Heart right ventricle (tissue), 16 donors: ENCODE measurements at regions not wholly inside any gene's neighbourhood (a gene's known extent, or its start where the extent isn't known, plus 50 kb on each side); places are given as distances from the start of the nearest gene placed in this dataset.

Experiments
- ATAC-seq, 8 donors: fragments of 200-7000 bp; cut with Tn5 transposase; one replicate each; pipeline ENCODE4 v1.9.1; 2020; ENCODE audit warnings: mild to moderate bottlenecking in 8 of 8, moderate library complexity in 8 of 8, moderate number of reproducible peaks in 1 of 8
- DNase-seq, 2 donors: peaks; one replicate each; pipeline ENCODE4 v3.0.0-alpha.2; 2020
- H3K27ac ChIP-seq, 10 donors: fragments of 200-600 bp; sonication (generic) in 2 of 10; one replicate each; pipeline versions ENCODE4 v1.5.0 to v1.8.0; 2020 to 2022; ENCODE audit warnings: mild to moderate bottlenecking in 3 of 10
- H3K27me3 ChIP-seq, 7 donors: fragments of 200-600 bp; one replicate each; pipeline ENCODE4 v1.8.0; 2021 to 2022; ENCODE audit warnings: mild to moderate bottlenecking in 2 of 7
- H3K36me3 ChIP-seq, 9 donors: fragments of 200-600 bp; sonication (generic) in 1 of 9; one replicate each; pipeline versions ENCODE4 v1.5.0 to v1.8.0; 2020 to 2022; ENCODE audit warnings: mild to moderate bottlenecking in 2 of 9
- H3K4me1 ChIP-seq, 9 donors: fragments of 200-600 bp; sonication (generic) in 1 of 9; one replicate each; pipeline versions ENCODE4 v1.5.0 to v1.8.0; 2020 to 2022; ENCODE audit warnings: mild to moderate bottlenecking in 4 of 9
- H3K4me3 ChIP-seq, 10 donors: fragments of 200-600 bp; sonication (generic) in 2 of 10; one replicate each; pipeline versions ENCODE4 v1.5.0 to v1.8.0; 2020 to 2022; ENCODE audit warnings: mild to moderate bottlenecking in 7 of 10, moderate library complexity in 2 of 10
- H3K9me3 ChIP-seq, 11 donors: fragments of 200-600 bp in 10 of 11; sonication (generic) in 2 of 11; one replicate each; pipeline versions ENCODE4 v1.5.0 to v1.8.0; 2013 to 2022; ENCODE audit warnings: mild to moderate bottlenecking in 2 of 11, control low read depth in 1 of 11, moderate library complexity in 1 of 11
- CTCF ChIP-seq, 9 donors: fragments of 200-600 bp; sonication (generic) in 2 of 9; IDR thresholded peaks; one replicate each; pipeline versions ENCODE4 v1.5.0 to v1.8.0; 2021 to 2022; ENCODE audit warnings: antibody characterized with exemption in 9 of 9, mild to moderate bottlenecking in 5 of 9, moderate library complexity in 1 of 9
- WGBS, 2 donors: extraction: QIAGEN DNeasy Blood & Tissue Kit; methylation state at CpG; one replicate each; pipeline ENCODE4 v1.1.7; 2013; ENCODE audit warnings: inconsistent platforms in 1 of 2; 5-methylcytosine and 5-hydroxymethylcytosine counted together
- intact Hi-C, 10 donors: fragments of 100-400 bp; cut with DNase I; formaldehyde crosslinking; loops; one replicate each; pipeline versions ENCODE4 v1.11.1 to v1.14.2; 2022
- donor health status: Arrhythmogenic right ventricular cardiomyopathy.
- donor health status: ischemic (EF 13 %, LVEDD 7.1; RV severe dilation, severe dysfunction).
- donor health status: healthy with polysubstance abuse.
- donor health status: DM: no; HTN: yes; CAD: no.
- donor health status: DM: no; HTN: no; CAD: no.
- donor health status: ischemic (EF 25% LVEDD 6.9; RV normal size, moderate dysfunction).
- donor health status: ischemic (EF 25% LVEDD 5.7; RV mildly dilated, moderate dysfunction).
- donor health status: healthy.
- donor health status: DM: yes; HTN: yes; CAD: no.
- donor health status: Ischemic cardiomyopathy.
- donor health status: ischemic (EF 35%, LVEDD 5.7; RV mildly dilated, moderate dysfunction).
- donor health status: nonischemic (EF 11% LVEDD 7.7; RV severe dilation, severe dysfunction).
- donor health status: DM: yes; HTN: yes; CAD: no.
- donor health status: PGD.
- donor health status: ischemic (EF 29% LVEDD 5.4; RV normal size, mild dysfunction).
- donor health status: nonischemic (EF 23%, LVEDD 6.1; RV moderate dilation, normal function).

GRCh38 chr7:67547183-67547907 is 550.7 kb downstream of the TYW1 start:
- Histone ChIP-seq H3K27me3 (no peaks in the 10 kb centered on the region), H3K4me3 (no peak overlapping the region), H3K27ac (no peak overlapping the region), H3K9me3 (peaks cover 0 to 11% (median 0%) of the 10 kb centered on the region in 11 donors), H3K36me3 (no peaks in the 10 kb centered on the region), H3K4me1 (peaks cover 0 to 12% (median 0%) of the 10 kb centered on the region in 9 donors)
- no peak for TF ChIP-seq CTCF (IDR thresholded peaks at IDR 0.05)
- DNase-seq (no peak), ATAC-seq (no peak)
- intact Hi-C loops = no loop called here
- WGBS, 2 donors = 88 to 90% methylated on average over 7 of the region's 7 CpGs

GRCh38 chr7:67549126-67549525 is 552.5 kb downstream of the TYW1 start:
- peaks cover 0 to 16% (median 0%) of the 10 kb centered on the region in 9 donors for H3K4me1 ChIP-seq
- WGBS, 2 donors = 83 to 95% methylated on average over 3 of the region's 3 CpGs
- H3K9me3 ChIP-seq = peaks cover 0 to 11% (median 0%) of the 10 kb centered on the region in 11 donors
- DNase-seq (no peak), ATAC-seq (no peak)
- TF ChIP-seq CTCF (IDR thresholded peaks at IDR 0.05) = no peak
- no peaks in the 10 kb centered on the region for H3K36me3 ChIP-seq
- intact Hi-C loops = no loop called here
- H3K27me3 ChIP-seq = no peaks in the 10 kb centered on the region
- no peak overlapping the region for H3K27ac ChIP-seq
- no peak overlapping the region for H3K4me3 ChIP-seq

- DNase-seq (peak; percentile 16 to 60), ATAC-seq (peak in 4 of 8 donors; percentile 40 to 74 (median 63))
- intact Hi-C loops = no loop called here
- H3K9me3 ChIP-seq = peaks cover 0 to 11% (median 0%) of the 10 kb centered on the region in 11 donors
- TF ChIP-seq CTCF (IDR thresholded peaks at IDR 0.05) = no peak
- no peak overlapping the region for H3K4me3 ChIP-seq
- 55 to 69% methylated on average over 13 of the region's 13 CpGs for WGBS, 2 donors
- H3K27ac ChIP-seq = no peak overlapping the region
- no peaks in the 10 kb centered on the region for H3K36me3 ChIP-seq
- no peaks in the 10 kb centered on the region for H3K27me3 ChIP-seq
- H3K4me1 ChIP-seq = peaks cover 0 to 16% (median 0%) of the 10 kb centered on the region in 9 donors
Measured at GRCh38 chr7:67550801-67551436, 554.3 kb downstream of the TYW1 start.

GRCh38 chr7:67552738-67553137 is 556.1 kb downstream of the TYW1 start:
- H3K4me1 ChIP-seq = peaks cover 0 to 16% (median 0%) of the 10 kb centered on the region in 9 donors
- no peak overlapping the region for H3K27ac ChIP-seq
- ATAC-seq (no peak), DNase-seq (no peak)
- intact Hi-C loops = no loop called here
- H3K27me3 ChIP-seq = peaks cover 0 to 6% (median 0%) of the 10 kb centered on the region in 7 donors
- no peak overlapping the region for H3K4me3 ChIP-seq
- H3K9me3 ChIP-seq = peaks cover 0 to 11% (median 0%) of the 10 kb centered on the region in 11 donors
- no peaks in the 10 kb centered on the region for H3K36me3 ChIP-seq
- no peak for TF ChIP-seq CTCF (IDR thresholded peaks at IDR 0.05)
- WGBS, 2 donors = 90 to 92% methylated on average over 5 of the region's 5 CpGs
